ENCODE measurements at regions not wholly inside any gene's neighbourhood (a gene's known extent, or its start where the extent isn't known, plus 50 kb on each side); places are given as distances from the start of the nearest gene placed in this dataset.

DNA sequence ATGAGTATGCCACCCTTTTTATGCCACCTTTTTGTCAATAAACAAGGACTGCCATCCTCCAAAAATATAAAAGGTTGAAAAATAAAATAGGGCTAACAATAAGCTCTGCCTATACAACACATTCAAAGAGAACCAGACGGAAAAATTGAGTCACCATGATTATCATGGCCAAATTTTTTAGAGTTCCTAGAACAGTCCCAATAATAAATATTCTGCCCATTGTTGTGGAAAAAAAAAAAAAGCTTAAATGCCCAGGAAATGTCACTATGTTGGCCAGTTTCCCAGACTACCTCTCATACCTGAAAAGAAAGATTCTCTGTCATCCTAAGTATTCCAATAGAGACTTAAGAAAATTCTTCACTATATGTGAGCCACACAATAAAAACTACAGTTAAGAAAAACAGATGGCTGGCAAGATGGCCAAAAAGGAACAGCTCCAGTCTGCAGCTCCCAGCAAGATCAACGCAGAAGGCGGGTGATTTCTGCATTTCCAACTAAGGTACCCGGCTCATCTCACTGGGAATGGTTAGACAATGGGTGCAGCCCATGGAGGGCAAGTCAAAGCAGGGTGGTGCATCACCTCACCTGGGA is 149.0 kb downstream of the TMEM161B start:
- H3K36me3 ChIP-seq, result no peaks in the 10 kb centered on the region
- H3K4me1 ChIP-seq, result no peaks in the 10 kb centered on the region
- H3K27me3 ChIP-seq, result no peaks in the 10 kb centered on the region
- no peak overlapping the region for H3K27ac ChIP-seq
- ATAC-seq, result no peak
- H3K4me3 ChIP-seq, result no peak overlapping the region
- intact Hi-C loops (cut with DNase I), result no loop called here
- TF ChIP-seq, protein P1, sequence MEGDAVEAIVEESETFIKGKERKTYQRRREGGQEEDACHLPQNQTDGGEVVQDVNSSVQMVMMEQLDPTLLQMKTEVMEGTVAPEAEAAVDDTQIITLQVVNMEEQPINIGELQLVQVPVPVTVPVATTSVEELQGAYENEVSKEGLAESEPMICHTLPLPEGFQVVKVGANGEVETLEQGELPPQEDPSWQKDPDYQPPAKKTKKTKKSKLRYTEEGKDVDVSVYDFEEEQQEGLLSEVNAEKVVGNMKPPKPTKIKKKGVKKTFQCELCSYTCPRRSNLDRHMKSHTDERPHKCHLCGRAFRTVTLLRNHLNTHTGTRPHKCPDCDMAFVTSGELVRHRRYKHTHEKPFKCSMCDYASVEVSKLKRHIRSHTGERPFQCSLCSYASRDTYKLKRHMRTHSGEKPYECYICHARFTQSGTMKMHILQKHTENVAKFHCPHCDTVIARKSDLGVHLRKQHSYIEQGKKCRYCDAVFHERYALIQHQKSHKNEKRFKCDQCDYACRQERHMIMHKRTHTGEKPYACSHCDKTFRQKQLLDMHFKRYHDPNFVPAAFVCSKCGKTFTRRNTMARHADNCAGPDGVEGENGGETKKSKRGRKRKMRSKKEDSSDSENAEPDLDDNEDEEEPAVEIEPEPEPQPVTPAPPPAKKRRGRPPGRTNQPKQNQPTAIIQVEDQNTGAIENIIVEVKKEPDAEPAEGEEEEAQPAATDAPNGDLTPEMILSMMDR (IDR thresholded peaks at IDR 0.05), result no peak
- no peak for DNase-seq
- no peaks in the 10 kb centered on the region for H3K9me3 ChIP-seq

GRCh38 chr5:88118179-88118578 is 150.5 kb downstream of the TMEM161B start:
- intact Hi-C loops (cut with DNase I), result no loop called here
- no peaks in the 10 kb centered on the region for H3K4me1 ChIP-seq
- H3K27me3 ChIP-seq, result no peaks in the 10 kb centered on the region
- H3K36me3 ChIP-seq, result no peaks in the 10 kb centered on the region
- TF ChIP-seq, protein P1 (IDR thresholded peaks at IDR 0.05), result no peak
- no peak for ATAC-seq
- H3K27ac ChIP-seq, result no peak overlapping the region
- DNase-seq, result no peak
- no peaks in the 10 kb centered on the region for H3K9me3 ChIP-seq
- no peak overlapping the region for H3K4me3 ChIP-seq

DNA sequence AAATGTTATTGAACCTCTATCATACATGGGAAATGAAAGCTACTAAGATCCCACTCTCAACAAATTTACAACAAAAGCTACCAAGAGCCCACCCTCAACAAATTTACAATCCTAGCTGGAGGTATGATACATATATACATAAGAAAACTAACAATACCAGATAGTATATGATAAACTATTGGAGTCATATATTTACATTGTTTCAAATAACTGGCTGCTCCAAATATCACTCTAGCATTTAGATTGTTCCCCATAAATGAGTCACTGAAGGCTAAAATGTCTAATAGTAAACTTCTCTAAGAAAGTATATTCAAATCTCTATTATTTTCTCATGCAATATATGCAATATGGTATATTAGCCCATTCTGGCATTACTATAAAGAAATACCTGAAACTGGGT is 151.1 kb downstream of the TMEM161B start:
- Histone ChIP-seq H3K27ac (no peak overlapping the region), H3K4me1 (no peaks in the 10 kb centered on the region), H3K4me3 (no peak overlapping the region), H3K9me3 (no peaks in the 10 kb centered on the region), H3K27me3 (no peaks in the 10 kb centered on the region), H3K36me3 (no peaks in the 10 kb centered on the region)
- TF ChIP-seq, protein P1 (IDR thresholded peaks at IDR 0.05), result no peak
- intact Hi-C loops (cut with DNase I), result no loop called here
- DNase-seq, result no peak
- ATAC-seq, result no peak

DNA sequence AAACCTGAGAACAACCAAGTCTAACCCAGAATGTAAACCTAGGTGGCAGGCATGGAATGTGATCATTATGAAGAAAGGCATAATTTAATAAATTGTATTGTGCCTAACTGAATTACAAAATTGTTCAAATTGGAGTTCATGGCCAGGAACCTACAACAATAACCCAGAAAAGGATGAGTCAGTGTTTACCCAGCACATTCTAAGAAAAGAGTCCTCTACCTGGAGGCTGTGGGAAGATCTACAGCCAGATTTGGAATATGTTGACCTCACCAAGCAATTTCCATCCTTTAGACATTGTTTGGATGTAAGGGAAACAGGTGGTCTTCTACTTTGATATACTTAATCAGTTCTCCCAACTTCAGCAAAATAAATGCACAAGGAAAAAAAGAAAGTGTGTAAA is 152.2 kb downstream of the TMEM161B start:
- no peak for DNase-seq

DNA sequence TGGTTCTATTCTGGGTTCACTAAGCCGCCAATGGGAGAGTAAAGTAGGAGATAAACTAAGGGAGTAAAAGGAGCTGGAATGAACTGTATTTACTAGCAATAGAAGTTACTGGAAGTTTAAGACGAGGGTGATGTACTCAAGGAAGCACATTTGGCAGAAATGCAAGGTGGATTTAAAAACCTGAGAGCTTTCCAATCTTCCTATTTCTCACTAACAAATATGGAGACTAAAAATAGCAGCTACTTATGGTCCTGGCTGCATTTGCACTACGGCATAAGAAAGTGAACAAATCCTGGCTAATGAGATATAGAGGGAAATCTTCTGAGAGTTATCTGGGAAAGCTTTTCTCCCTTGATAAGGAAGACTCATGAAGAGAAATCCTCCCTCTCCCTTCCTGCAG is 153.4 kb downstream of the TMEM161B start:
- H3K9me3 ChIP-seq, result no peaks in the 10 kb centered on the region
- no peak overlapping the region for H3K4me3 ChIP-seq
- intact Hi-C loops (cut with DNase I), result no loop called here

More for the DNA sequence above, 152.2 kb downstream of the TMEM161B start:
- H3K36me3 ChIP-seq, result no peaks in the 10 kb centered on the region
- H3K4me1 ChIP-seq, result no peaks in the 10 kb centered on the region
- no peak for ATAC-seq
- intact Hi-C loops (cut with DNase I), result no loop called here
- no peaks in the 10 kb centered on the region for H3K27me3 ChIP-seq
- H3K4me3 ChIP-seq, result no peak overlapping the region
- no peak overlapping the region for H3K27ac ChIP-seq
- no peaks in the 10 kb centered on the region for H3K9me3 ChIP-seq
- TF ChIP-seq, protein P1 (IDR thresholded peaks at IDR 0.05), result no peak

More for the DNA sequence above, 153.4 kb downstream of the TMEM161B start:
- no peak for ATAC-seq
- TF ChIP-seq, protein P1 (IDR thresholded peaks at IDR 0.05), result no peak
- no peaks in the 10 kb centered on the region for H3K36me3 ChIP-seq
- no peak for DNase-seq
- H3K27me3 ChIP-seq, result no peaks in the 10 kb centered on the region
- H3K4me1 ChIP-seq, result no peaks in the 10 kb centered on the region
- no peak overlapping the region for H3K27ac ChIP-seq

All from left lung (tissue), 4 donors.